SK-N-MC (cell line): ENCODE measurements at regions not wholly inside any gene's neighbourhood (a gene's known extent, or its start where the extent isn't known, plus 50 kb on each side); places are given as distances from the start of the nearest gene placed in this dataset.

Experiments used
- EZH2 ChIP-seq: fragments of 200-600 bp; sonication (generic); IDR thresholded peaks from one replicate; pipeline ENCODE4 v1.6.1; 2017; ENCODE audit warnings: antibody characterized with exemption
- POLR2AphosphoS5 ChIP-seq: IDR thresholded peaks from 2 replicates; pipeline ENCODE4 v1.6.1; 2012; ENCODE audit warnings: mild to moderate bottlenecking, low read depth, low read length, borderline replicate concordance

DNA sequence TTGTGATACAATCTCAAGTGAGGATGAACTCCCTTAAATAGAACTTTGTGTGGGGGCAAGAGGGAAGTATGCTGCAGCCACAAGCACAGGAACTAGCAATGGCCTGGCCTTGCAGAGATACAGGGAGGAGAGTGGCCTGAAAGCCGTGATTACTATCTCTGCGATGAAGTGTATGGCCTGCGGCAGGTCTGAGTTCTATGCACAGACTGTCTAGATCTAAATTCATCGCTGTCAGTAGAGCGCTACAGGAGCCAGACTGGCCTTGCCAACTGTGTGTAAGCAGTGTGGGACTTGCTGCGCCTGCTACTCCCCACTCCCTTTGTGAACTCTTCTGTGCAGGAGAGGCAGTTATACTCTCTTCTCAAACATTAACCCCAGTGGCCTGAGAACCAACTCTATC lies 997.0 kb downstream of the GRIK2 start:
- no peak for TF ChIP-seq POLR2AphosphoS5
- TF ChIP-seq EZH2 = no peak
